H9 (cell line): ENCODE measurements at regions not wholly inside any gene's neighbourhood (a gene's known extent, or its start where the extent isn't known, plus 50 kb on each side); places are given as distances from the start of the nearest gene placed in this dataset.

ENCODE experiments used
- DNase-seq: peaks from one replicate; pipeline ENCODE4 v3.0.0-alpha.2; 2017
- H2AFZ ChIP-seq: one replicate; pipeline ENCODE4 v1.6.1; 2013; ENCODE audit warnings: mild to moderate bottlenecking, low read length, control low read depth, moderate library complexity
- H2AK5ac ChIP-seq: 2 replicates; pipeline ENCODE4 v1.6.1; 2013; ENCODE audit warnings: low read length, control low read depth, mixed read lengths; ENCODE audit not compliant: insufficient read length
- H2BK120ac ChIP-seq: one replicate; pipeline ENCODE4 v1.6.1; 2013; ENCODE audit warnings: low read depth, mild to moderate bottlenecking, low read length, control low read depth, inconsistent platforms; ENCODE audit not compliant: poor library complexity, severe bottlenecking
- H2BK12ac ChIP-seq: 2 replicates; pipeline ENCODE4 v1.6.1; 2013; ENCODE audit warnings: low read length, control low read depth, mixed read lengths, low read depth; ENCODE audit not compliant: insufficient read length
- H2BK15ac ChIP-seq: 2 replicates; pipeline ENCODE4 v1.6.1; 2013; ENCODE audit warnings: low read depth, low read length, control low read depth
- H2BK20ac ChIP-seq: one replicate; pipeline ENCODE4 v1.6.1; 2013; ENCODE audit warnings: low read depth, mild to moderate bottlenecking, low read length, control low read depth, inconsistent platforms; ENCODE audit not compliant: poor library complexity, severe bottlenecking
- H2BK5ac ChIP-seq: 2 replicates; pipeline ENCODE4 v1.6.1; 2013; ENCODE audit warnings: low read length, control low read depth, mixed read lengths; ENCODE audit not compliant: insufficient read length
- H3K14ac ChIP-seq: 2 replicates; pipeline ENCODE4 v1.6.1; 2013; ENCODE audit warnings: low read length, control low read depth; ENCODE audit not compliant: insufficient read depth
- H3K18ac ChIP-seq: 2 replicates; pipeline ENCODE4 v1.6.1; 2013; ENCODE audit warnings: low read depth, mild to moderate bottlenecking, mixed read lengths, low read length, control low read depth; ENCODE audit not compliant: insufficient read length
- H3K23ac ChIP-seq: 2 replicates; pipeline ENCODE4 v1.6.1; 2013; ENCODE audit warnings: low read length, control low read depth, mixed read lengths, low read depth; ENCODE audit not compliant: insufficient read length
- H3K23me2 ChIP-seq: 2 replicates; pipeline ENCODE4 v1.6.1; 2013; ENCODE audit warnings: low read depth, mild to moderate bottlenecking, mixed read lengths, low read length, control low read depth; ENCODE audit not compliant: insufficient read length, poor library complexity, severe bottlenecking
- H3K27ac ChIP-seq: 2 replicates; pipeline ENCODE4 v1.5.1; 2013; ENCODE audit warnings: low read length, control low read depth, mixed read lengths, low read depth; ENCODE audit not compliant: insufficient read length
- H3K27me3 ChIP-seq: 2 replicates; pipeline ENCODE4 v1.6.1; 2013; ENCODE audit warnings: low read length, control low read depth, inconsistent platforms; ENCODE audit not compliant: insufficient read depth
- H3K4ac ChIP-seq: 2 replicates; pipeline ENCODE4 v1.6.1; 2013; ENCODE audit warnings: low read depth, mild to moderate bottlenecking, control low read depth, inconsistent platforms, low read length, moderate library complexity
- H3K4me1 ChIP-seq: 2 replicates; pipeline ENCODE4 v1.6.1; 2013; ENCODE audit warnings: low read length, control low read depth, inconsistent platforms; ENCODE audit not compliant: insufficient read depth
- H3K4me2 ChIP-seq: 2 replicates; pipeline ENCODE4 v1.6.1; 2013; ENCODE audit warnings: low read length, control low read depth, mixed read lengths; ENCODE audit not compliant: insufficient read length, insufficient read depth
- H3K56ac ChIP-seq: 2 replicates; pipeline ENCODE4 v1.6.1; 2013; ENCODE audit warnings: low read depth, mild to moderate bottlenecking, mixed read lengths, low read length, control low read depth; ENCODE audit not compliant: insufficient read length
- H3K79me1 ChIP-seq: 2 replicates; pipeline ENCODE4 v1.6.1; 2013; ENCODE audit warnings: low read depth, mild to moderate bottlenecking, moderate library complexity, low read length, control low read depth, inconsistent platforms; ENCODE audit not compliant: insufficient read depth, poor library complexity, severe bottlenecking
- H3K79me2 ChIP-seq: 2 replicates; pipeline ENCODE4 v1.6.1; 2013; ENCODE audit warnings: low read length, control low read depth, inconsistent platforms; ENCODE audit not compliant: insufficient read depth
- H3K9ac ChIP-seq: 2 replicates; pipeline ENCODE4 v1.6.1; 2013; ENCODE audit warnings: low read length, control low read depth, mixed read lengths; ENCODE audit not compliant: insufficient read length; ENCODE audit errors: extremely low read depth
- H3K9me3 ChIP-seq: one replicate; pipeline ENCODE4 v1.6.1; 2013; ENCODE audit warnings: low read depth, low read length, inconsistent platforms; ENCODE audit not compliant: control insufficient read depth
- H3T11ph ChIP-seq: one replicate; pipeline ENCODE4 v1.6.1; 2013; ENCODE audit warnings: mild to moderate bottlenecking, low read length, control low read depth, inconsistent platforms
- H4K20me1 ChIP-seq: one replicate; pipeline ENCODE4 v1.6.1; 2013; ENCODE audit not compliant: control insufficient read depth, insufficient read length, insufficient read depth
- H4K5ac ChIP-seq: 2 replicates; pipeline ENCODE4 v1.6.1; 2013; ENCODE audit warnings: low read depth, mild to moderate bottlenecking, mixed read lengths, low read length, control low read depth; ENCODE audit not compliant: insufficient read length
- H4K8ac ChIP-seq: replicated peaks from 2 replicates; pipeline ENCODE4 v1.6.1; 2013; ENCODE audit warnings: low read length, control low read depth, mixed read lengths, low read depth; ENCODE audit not compliant: insufficient read length
- H4K91ac ChIP-seq: 2 replicates; pipeline ENCODE4 v1.6.1; 2013; ENCODE audit warnings: low read depth, mild to moderate bottlenecking, moderate library complexity, mixed read lengths, low read length, control low read depth; ENCODE audit not compliant: insufficient read length
- H3K27ac Mint-ChIP-seq, 3 experiments: 2 replicates in 2 of 3; 3 replicates in 1 of 3; pipeline ENCODE4 v1.8.0; 2020 to 2021; ENCODE audit warnings: mixed read lengths in 3 of 3, mild to moderate bottlenecking in 1 of 3, moderate library complexity in 1 of 3
- H3K27me3 Mint-ChIP-seq: 2 replicates; pipeline ENCODE4 v1.8.0; 2021; ENCODE audit warnings: low read depth, mild to moderate bottlenecking, moderate library complexity, mixed read lengths
- H3K36me3 Mint-ChIP-seq, 3 experiments: 2 replicates in 2 of 3; 3 replicates in 1 of 3; pipeline ENCODE4 v1.8.0; 2020 to 2021; ENCODE audit warnings: low read depth in 3 of 3, mixed read lengths in 3 of 3; ENCODE audit not compliant: insufficient read depth in 1 of 3
- H3K4me1 Mint-ChIP-seq, 2 experiments: 2 replicates each; pipeline ENCODE4 v1.8.0; 2020; ENCODE audit warnings: mixed read lengths in 2 of 2
- H3K4me3 Mint-ChIP-seq, 2 experiments: 2 replicates in 1 of 2; 3 replicates in 1 of 2; pipeline ENCODE4 v1.8.0; 2020 to 2021; ENCODE audit warnings: mild to moderate bottlenecking in 2 of 2, mixed read lengths in 2 of 2, moderate library complexity in 1 of 2
- H3K9me3 Mint-ChIP-seq, 2 experiments: 2 replicates in 1 of 2; 3 replicates in 1 of 2; pipeline ENCODE4 v1.8.0; 2020; ENCODE audit warnings: mild to moderate bottlenecking in 2 of 2, mixed read lengths in 2 of 2, moderate library complexity in 1 of 2
- WGBS: extraction: QIAGEN DNeasy Blood & Tissue Kit; methylation state at CpG from one replicate; pipeline ENCODE4 v1.1.7; 2013; ENCODE audit warnings: missing lambda C conversion rate, low lambda C conversion rate, mixed read lengths; ENCODE audit not compliant: insufficient read length; ENCODE audit errors: extremely low coverage; 5-methylcytosine and 5-hydroxymethylcytosine counted together
- TF ChIP-seq, protein P1 (sequence below): fragments of 200-600 bp; sonication (generic); conservative IDR thresholded peaks from 3 replicates; pipeline ENCODE4 v1.8.0; 2021; ENCODE audit warnings: antibody characterized with exemption, mild to moderate bottlenecking

DNA sequence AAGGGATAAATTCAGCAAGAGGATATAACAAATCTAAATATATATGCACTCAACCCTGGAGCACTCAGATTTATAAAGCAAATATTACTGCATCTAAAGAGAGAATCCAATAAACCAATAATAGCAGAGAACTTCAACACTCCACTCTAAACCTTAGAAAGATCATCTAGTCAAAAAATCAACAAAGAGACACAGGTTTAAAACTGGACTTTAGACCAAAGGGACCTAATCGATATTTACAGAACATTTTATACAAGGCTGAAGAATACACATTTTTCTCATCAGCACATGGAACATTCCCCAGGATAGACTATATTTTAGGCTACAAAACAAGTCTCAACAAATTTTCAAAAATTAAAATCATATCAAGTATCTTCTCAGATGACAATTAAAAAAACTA lies 379.0 kb downstream of the GBE1 start:
- Histone ChIP-seq H3K23me2 (no peaks in the 10 kb centered on the region), H3T11ph (no peak overlapping the region), H2BK15ac (no peak overlapping the region), H3K14ac (no peak overlapping the region), H3K9ac (no peak overlapping the region), H3K27me3 (no peaks in the 10 kb centered on the region), H3K9me3 (no peaks in the 10 kb centered on the region), H4K91ac (no peak overlapping the region), H3K56ac (no peak overlapping the region), H2AFZ (no peak overlapping the region), H4K8ac (no peak overlapping the region), H3K79me1 (no peaks in the 10 kb centered on the region), H3K79me2 (no peaks in the 10 kb centered on the region), H2BK120ac (no peak overlapping the region), H3K27ac (no peak overlapping the region), H4K5ac (no peak overlapping the region), H2BK5ac (no peak overlapping the region), H4K20me1 (no peaks in the 10 kb centered on the region), H3K4ac (no peak overlapping the region), H2BK20ac (no peak overlapping the region), H3K4me2 (no peak overlapping the region), H3K18ac (no peak overlapping the region), H3K23ac (no peak overlapping the region), H2BK12ac (no peak overlapping the region), H3K4me1 (peaks cover 2% of the 10 kb centered on the region), H2AK5ac (no peak overlapping the region)
- Mint-ChIP-seq H3K9me3 (no peaks in the 10 kb centered on the region; a peak in 1 of 5 replicates), H3K27ac (no peak overlapping the region), H3K27me3 (no peaks in the 10 kb centered on the region), H3K36me3 (no peaks in the 10 kb centered on the region), H3K4me3 (no peak overlapping the region), H3K4me1 (peaks cover 4 to 5% of the 10 kb centered on the region in 2 experiments; a peak in 2 of 4 replicates)
- WGBS, result no CpG with 5 or more reads among the region's 1 CpG
- TF ChIP-seq, protein P1, sequence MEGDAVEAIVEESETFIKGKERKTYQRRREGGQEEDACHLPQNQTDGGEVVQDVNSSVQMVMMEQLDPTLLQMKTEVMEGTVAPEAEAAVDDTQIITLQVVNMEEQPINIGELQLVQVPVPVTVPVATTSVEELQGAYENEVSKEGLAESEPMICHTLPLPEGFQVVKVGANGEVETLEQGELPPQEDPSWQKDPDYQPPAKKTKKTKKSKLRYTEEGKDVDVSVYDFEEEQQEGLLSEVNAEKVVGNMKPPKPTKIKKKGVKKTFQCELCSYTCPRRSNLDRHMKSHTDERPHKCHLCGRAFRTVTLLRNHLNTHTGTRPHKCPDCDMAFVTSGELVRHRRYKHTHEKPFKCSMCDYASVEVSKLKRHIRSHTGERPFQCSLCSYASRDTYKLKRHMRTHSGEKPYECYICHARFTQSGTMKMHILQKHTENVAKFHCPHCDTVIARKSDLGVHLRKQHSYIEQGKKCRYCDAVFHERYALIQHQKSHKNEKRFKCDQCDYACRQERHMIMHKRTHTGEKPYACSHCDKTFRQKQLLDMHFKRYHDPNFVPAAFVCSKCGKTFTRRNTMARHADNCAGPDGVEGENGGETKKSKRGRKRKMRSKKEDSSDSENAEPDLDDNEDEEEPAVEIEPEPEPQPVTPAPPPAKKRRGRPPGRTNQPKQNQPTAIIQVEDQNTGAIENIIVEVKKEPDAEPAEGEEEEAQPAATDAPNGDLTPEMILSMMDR, result no peak
- no peak for DNase-seq
